HepG2 (cell line): ENCODE measurements at regions not wholly inside any gene's neighbourhood (a gene's known extent, or its start where the extent isn't known, plus 50 kb on each side); places are given as distances from the start of the nearest gene placed in this dataset.
"Not testable (repeated sequence)": the region's sequence is repeated elsewhere in the genome, so short reads cannot be mapped to it uniquely, and the experiment has no call there.

ENCODE experiments used
- ATAC-seq: fragments of 200-7000 bp; cut with Tn5 transposase; 3 replicates; pipeline ENCODE4 v1.9.1; 2020; ENCODE audit warnings: mild to moderate bottlenecking, moderate library complexity
- BruUV-seq: library from RNA; stranded (reverse); fragments of 400-500 nt; replicated peaks from 2 replicates; lab custom pipeline; 2021; lab: Mats Ljungman, UMichigan
- CTCF ChIA-PET: fragments of 300-600 bp; formaldehyde crosslinking; extraction: SDS; loops from one replicate; lab custom pipeline; 2021; ENCODE audit warnings: low total read pairs, inconsistent platforms, low intra/inter-chr PET ratio; lab: Yijun Ruan, JAX
- POLR2A ChIA-PET: fragments of 350-600 bp; sonication (Branson Sonifier 250); formaldehyde crosslinking; loops from one replicate; lab custom pipeline; 2020; ENCODE audit warnings: antibody characterized with exemption, inconsistent platforms; lab: Yijun Ruan, JAX
- DNase-seq: peaks from one replicate; pipeline ENCODE4 v3.0.0-alpha.2; 2015; ENCODE audit warnings: low spot score
- FAIRE-seq: peaks from 3 replicates; lab custom pipeline; 2011; peaks lifted over from hg19 to GRCh38; lab: Jason Lieb, UNC
- H2AFZ ChIP-seq: one replicate; pipeline ENCODE4 v1.6.1; 2011; ENCODE audit warnings: low read length, inconsistent platforms
- H3K27ac ChIP-seq: fragments of 300-600 bp; 3 replicates; pipeline ENCODE4 v1.8.0; 2011; ENCODE audit warnings: mixed run types, mild to moderate bottlenecking, mixed read lengths, low read length, inconsistent platforms; ENCODE audit not compliant: insufficient read depth; ENCODE audit errors: extremely low read length
- H3K27me3 ChIP-seq, 2 experiments: fragments of 200-600 bp in 1 of 2; 2 replicates in 1 of 2; 3 replicates in 1 of 2; pipeline versions ENCODE4 v1.6.0 to v1.8.0; 2011; ENCODE audit warnings: low read length in 2 of 2, mild to moderate bottlenecking in 2 of 2, moderate library complexity in 2 of 2, inconsistent platforms in 1 of 2; ENCODE audit not compliant: insufficient read depth in 2 of 2, control insufficient read depth in 1 of 2
- H3K36me3 ChIP-seq, 2 experiments: fragments of 200-600 bp in 1 of 2; replicated peaks in 1 of 2; 2 replicates in 1 of 2; 3 replicates in 1 of 2; pipeline versions ENCODE4 v1.5.1 to v1.8.0; 2011; ENCODE audit warnings: low read length in 2 of 2, inconsistent platforms in 1 of 2; ENCODE audit not compliant: insufficient read depth in 2 of 2, control insufficient read depth in 1 of 2
- H3K4me1 ChIP-seq: 2 replicates; pipeline ENCODE4 v1.5.1; 2012; ENCODE audit warnings: low read length, inconsistent platforms; ENCODE audit not compliant: insufficient read depth
- H3K4me2 ChIP-seq: 2 replicates; pipeline ENCODE4 v1.6.0; 2011; ENCODE audit warnings: low read depth, low read length, inconsistent platforms
- H3K4me3 ChIP-seq, 3 experiments: fragments of 200-600 bp in 1 of 3; sonication (generic), shearing (Covaris generic) in 1 of 3; replicated peaks in 1 of 3; 2 replicates each; pipeline ENCODE4 v1.5.1; 2011 to 2016; ENCODE audit warnings: low read length in 3 of 3, inconsistent platforms in 2 of 3, low read depth in 2 of 3, mild to moderate bottlenecking in 2 of 3, control low read depth in 1 of 3, mixed read lengths in 1 of 3; ENCODE audit not compliant: insufficient read depth in 1 of 3
- H3K79me2 ChIP-seq: one replicate; pipeline ENCODE4 v1.6.1; 2011; ENCODE audit warnings: low read length, inconsistent platforms; ENCODE audit not compliant: insufficient read depth
- H3K9ac ChIP-seq: 2 replicates; pipeline ENCODE4 v1.6.0; 2011; ENCODE audit warnings: mild to moderate bottlenecking, low read depth, low read length, inconsistent platforms; ENCODE audit not compliant: insufficient read depth
- H3K9me3 ChIP-seq: 2 replicates; pipeline ENCODE4 v1.5.1; 2012; ENCODE audit warnings: mild to moderate bottlenecking, low read length
- H4K20me1 ChIP-seq: 2 replicates; pipeline ENCODE4 v1.6.0; 2011; ENCODE audit warnings: inconsistent platforms, mild to moderate bottlenecking, low read length, moderate library complexity; ENCODE audit not compliant: insufficient read depth
- DNMT1 ChIP-seq: sonication (generic); formaldehyde crosslinking; IDR thresholded peaks from 2 replicates; pipeline ENCODE4 v1.5.1; 2020; ENCODE audit warnings: mild to moderate bottlenecking, missing genetic modification reagents
- EEA1 ChIP-seq: sonication (generic); formaldehyde crosslinking; IDR thresholded peaks from 2 replicates; pipeline ENCODE4 v1.5.1; 2020; ENCODE audit warnings: mild to moderate bottlenecking, missing genetic modification reagents, borderline replicate concordance
- EZH2 ChIP-seq: conservative IDR thresholded peaks from 2 replicates; pipeline ENCODE4 v1.6.1; 2012; ENCODE audit warnings: mild to moderate bottlenecking, low read depth, low read length, moderate library complexity
- FOXA1 ChIP-seq, 2 experiments: fragments of 450-650 bp in 1 of 2; sonication (generic) in 1 of 2; formaldehyde crosslinking in 1 of 2; IDR thresholded peaks; 2 replicates each; pipeline versions ENCODE4 v1.4.0 to v1.6.1; 2016 to 2020; ENCODE audit warnings: missing genetic modification reagents in 1 of 2
- MTA3 ChIP-seq: sonication (generic); formaldehyde crosslinking; IDR thresholded peaks from 2 replicates; pipeline ENCODE4 v1.4.0; 2020; ENCODE audit warnings: missing genetic modification reagents
- ZNF446 ChIP-seq: sonication (generic); formaldehyde crosslinking; IDR thresholded peaks from 2 replicates; pipeline ENCODE4 v1.5.0; 2020; ENCODE audit warnings: mild to moderate bottlenecking, missing genetic modification reagents
- ZNF724P ChIP-seq: sonication (generic); formaldehyde crosslinking; IDR thresholded peaks from 2 replicates; pipeline ENCODE4 v1.8.0; 2022; ENCODE audit warnings: missing genetic modification reagents, borderline replicate concordance
- ZNF788 ChIP-seq: sonication (generic); formaldehyde crosslinking; IDR thresholded peaks from 2 replicates; pipeline ENCODE4 v1.5.0; 2020; ENCODE audit warnings: mild to moderate bottlenecking, missing genetic modification reagents, borderline replicate concordance
- WGBS: methylation state at CpG from one replicate; pipeline ENCODE4 v1.1.6; 2017; ENCODE audit warnings: low lambda C conversion rate; 5-methylcytosine and 5-hydroxymethylcytosine counted together
- in situ Hi-C: cut with HindIII; loops from 2 replicates; pipeline ENCODE4 v1.10.0; 2017; ENCODE audit warnings: low pct_unique_long_range_greater_than_20kb; ENCODE audit not compliant: extremely low pct_ligation_motif_present
- intact Hi-C: fragments of 100-400 bp; cut with micrococcal nuclease; formaldehyde crosslinking; loops from one replicate; pipeline ENCODE4 v1.10.0; 2022; ENCODE audit not compliant: unreplicated experiment
- TF ChIP-seq, protein P1 (sequence below): sonication (generic); formaldehyde crosslinking; IDR thresholded peaks from 2 replicates; pipeline ENCODE4 v1.4.0; 2020; ENCODE audit warnings: missing genetic modification reagents
- TF ChIP-seq, protein P2 (sequence below): sonication (generic); formaldehyde crosslinking; IDR thresholded peaks from 2 replicates; pipeline ENCODE4 v1.5.0; 2020; ENCODE audit warnings: missing genetic modification reagents, mild to moderate bottlenecking, borderline replicate concordance
- TF ChIP-seq, protein P3 (sequence below): sonication (generic); formaldehyde crosslinking; IDR thresholded peaks from 2 replicates; pipeline ENCODE4 v1.9.0; 2021; ENCODE audit warnings: missing genetic modification reagents, borderline replicate concordance

DNA sequence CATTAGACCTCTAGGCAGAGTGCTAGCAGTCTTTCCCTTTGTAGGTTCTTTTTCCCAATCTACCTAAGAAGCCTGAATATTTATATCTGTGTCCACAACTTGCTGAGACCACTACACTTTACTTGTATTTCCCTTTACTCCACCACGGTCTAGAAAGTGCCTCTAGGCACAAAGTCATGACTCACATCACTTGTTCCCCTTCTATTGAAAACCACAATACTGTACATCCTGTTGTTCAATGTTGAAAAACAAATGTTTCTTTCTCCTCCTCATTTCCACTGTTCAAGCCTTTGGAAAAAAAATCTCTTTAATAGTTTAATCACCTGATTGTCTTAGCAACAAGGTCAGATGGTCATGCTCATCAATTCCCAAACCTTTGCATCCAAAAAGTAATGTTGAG, 326.7 kb downstream of the GUCY2F start:
- ATAC-seq: no peak
- H3K4me1 ChIP-seq: no peaks in the 10 kb centered on the region
- no peak overlapping the region for H3K27ac ChIP-seq
- 0% methylated on average over 1 of the region's 1 CpG for whole genome bisulfite sequencing
- no peak for DNase-seq
- H3K9me3 ChIP-seq: no peaks in the 10 kb centered on the region
- ChIA-PET CTCF (no interaction called here), POLR2A (no interaction called here)
- TF ChIP-seq MTA3 (CRISPR knock-in tag) (no peak), EZH2 (no peak), ZNF788 (CRISPR knock-in tag) (no peak), ZNF724P (no peak), FOXA1 (IDR thresholded peaks at IDR 0.05) (no peak), FOXA1 (CRISPR knock-in tag; IDR thresholded peaks at IDR 0.05) (no peak), ZNF446 (CRISPR knock-in tag) (no peak), EEA1 (CRISPR knock-in tag) (no peak), DNMT1 (no peak)
- TF ChIP-seq, protein P1, sequence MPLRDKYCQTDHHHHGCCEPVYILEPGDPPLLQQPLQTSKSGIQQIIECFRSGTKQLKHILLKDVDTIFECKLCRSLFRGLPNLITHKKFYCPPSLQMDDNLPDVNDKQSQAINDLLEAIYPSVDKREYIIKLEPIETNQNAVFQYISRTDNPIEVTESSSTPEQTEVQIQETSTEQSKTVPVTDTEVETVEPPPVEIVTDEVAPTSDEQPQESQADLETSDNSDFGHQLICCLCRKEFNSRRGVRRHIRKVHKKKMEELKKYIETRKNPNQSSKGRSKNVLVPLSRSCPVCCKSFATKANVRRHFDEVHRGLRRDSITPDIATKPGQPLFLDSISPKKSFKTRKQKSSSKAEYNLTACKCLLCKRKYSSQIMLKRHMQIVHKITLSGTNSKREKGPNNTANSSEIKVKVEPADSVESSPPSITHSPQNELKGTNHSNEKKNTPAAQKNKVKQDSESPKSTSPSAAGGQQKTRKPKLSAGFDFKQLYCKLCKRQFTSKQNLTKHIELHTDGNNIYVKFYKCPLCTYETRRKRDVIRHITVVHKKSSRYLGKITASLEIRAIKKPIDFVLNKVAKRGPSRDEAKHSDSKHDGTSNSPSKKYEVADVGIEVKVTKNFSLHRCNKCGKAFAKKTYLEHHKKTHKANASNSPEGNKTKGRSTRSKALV: no peak
- TF ChIP-seq, protein P2, sequence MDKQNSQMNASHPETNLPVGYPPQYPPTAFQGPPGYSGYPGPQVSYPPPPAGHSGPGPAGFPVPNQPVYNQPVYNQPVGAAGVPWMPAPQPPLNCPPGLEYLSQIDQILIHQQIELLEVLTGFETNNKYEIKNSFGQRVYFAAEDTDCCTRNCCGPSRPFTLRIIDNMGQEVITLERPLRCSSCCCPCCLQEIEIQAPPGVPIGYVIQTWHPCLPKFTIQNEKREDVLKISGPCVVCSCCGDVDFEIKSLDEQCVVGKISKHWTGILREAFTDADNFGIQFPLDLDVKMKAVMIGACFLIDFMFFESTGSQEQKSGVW (CRISPR knock-in tag): no peak
- TF ChIP-seq, protein P3, sequence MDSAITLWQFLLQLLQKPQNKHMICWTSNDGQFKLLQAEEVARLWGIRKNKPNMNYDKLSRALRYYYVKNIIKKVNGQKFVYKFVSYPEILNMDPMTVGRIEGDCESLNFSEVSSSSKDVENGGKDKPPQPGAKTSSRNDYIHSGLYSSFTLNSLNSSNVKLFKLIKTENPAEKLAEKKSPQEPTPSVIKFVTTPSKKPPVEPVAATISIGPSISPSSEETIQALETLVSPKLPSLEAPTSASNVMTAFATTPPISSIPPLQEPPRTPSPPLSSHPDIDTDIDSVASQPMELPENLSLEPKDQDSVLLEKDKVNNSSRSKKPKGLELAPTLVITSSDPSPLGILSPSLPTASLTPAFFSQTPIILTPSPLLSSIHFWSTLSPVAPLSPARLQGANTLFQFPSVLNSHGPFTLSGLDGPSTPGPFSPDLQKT (CRISPR knock-in tag): no peak
- in situ Hi-C loops: no loop called here
- H3K36me3 ChIP-seq: no peaks in the 10 kb centered on the region
- no peak overlapping the region for H3K4me3 ChIP-seq
- no peaks in the 10 kb centered on the region for H3K79me2 ChIP-seq
- no peak overlapping the region for H3K9ac ChIP-seq
- H3K4me2 ChIP-seq: no peak overlapping the region
- H3K27me3 ChIP-seq: no peaks in the 10 kb centered on the region
- no peak for FAIRE-seq
- intact Hi-C loops: no loop called here
- no peak overlapping the region for H2AFZ ChIP-seq
- H4K20me1 ChIP-seq: no peaks in the 10 kb centered on the region
- BruUV-seq: no TSS peak

DNA sequence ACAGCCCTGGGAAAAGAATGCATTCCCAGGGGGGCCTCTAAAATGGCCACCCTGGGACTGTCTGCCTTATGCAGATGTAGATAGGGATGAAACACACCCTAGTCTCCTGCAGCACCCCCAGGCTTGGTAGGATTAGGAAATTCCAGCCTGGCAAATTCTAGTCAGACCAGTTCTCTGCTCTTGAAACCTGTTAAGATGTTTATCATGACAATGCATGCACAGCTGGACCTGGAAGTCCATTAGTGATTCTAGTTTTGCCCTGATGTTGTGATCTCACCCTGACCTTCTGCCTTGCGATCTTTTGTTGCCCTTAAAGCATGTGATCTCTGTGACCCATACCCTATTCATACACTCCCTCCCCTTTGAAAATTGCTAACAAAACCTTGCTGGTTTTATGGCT, 337.7 kb downstream of the GUCY2F start:
- POLR2A ChIA-PET, DNase-seq, in situ Hi-C loops, H3K36me3 ChIP-seq, H3K27ac ChIP-seq, H3K9ac ChIP-seq, H3K27me3 ChIP-seq, H3K4me3 ChIP-seq, ATAC-seq, H3K9me3 ChIP-seq, H3K4me1 ChIP-seq, H4K20me1 ChIP-seq, H2AFZ ChIP-seq, BruUV-seq, H3K4me2 ChIP-seq, H3K79me2 ChIP-seq, FAIRE-seq, CTCF ChIA-PET, intact Hi-C loops: not testable (repeated sequence)
- WGBS: 14% methylated on average over 1 of the region's 1 CpG
